Kidney glomerular epithelial cell (primary cell): ENCODE measurements at regions not wholly inside any gene's neighbourhood (a gene's known extent, or its start where the extent isn't known, plus 50 kb on each side); places are given as distances from the start of the nearest gene placed in this dataset.

Experiments used
- DNase-seq: peaks from one replicate; lab custom pipeline; 2025; lab: John Stamatoyannopoulos, UW

DNA sequence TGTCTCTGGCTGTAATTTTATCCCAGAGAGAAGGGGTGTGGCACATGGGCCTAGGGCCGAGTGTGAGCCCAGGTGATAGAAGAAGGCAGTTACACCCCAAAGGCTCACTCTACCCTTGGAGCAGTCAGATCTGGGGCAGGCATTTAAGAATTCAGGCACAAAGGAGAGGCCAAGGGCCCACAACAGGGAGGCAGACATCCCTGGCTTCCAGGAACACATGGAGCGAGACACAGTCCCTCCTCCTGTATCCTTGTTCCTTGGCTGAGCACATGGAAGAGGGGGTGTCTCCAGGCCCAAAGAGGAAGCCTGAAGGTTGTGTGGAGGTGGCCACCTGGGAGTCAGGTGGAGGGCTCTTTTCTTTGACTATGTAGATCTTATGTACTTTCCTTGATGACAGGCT is 286.2 kb downstream of the RPS24 start:
- no peak for DNase-seq

DNA sequence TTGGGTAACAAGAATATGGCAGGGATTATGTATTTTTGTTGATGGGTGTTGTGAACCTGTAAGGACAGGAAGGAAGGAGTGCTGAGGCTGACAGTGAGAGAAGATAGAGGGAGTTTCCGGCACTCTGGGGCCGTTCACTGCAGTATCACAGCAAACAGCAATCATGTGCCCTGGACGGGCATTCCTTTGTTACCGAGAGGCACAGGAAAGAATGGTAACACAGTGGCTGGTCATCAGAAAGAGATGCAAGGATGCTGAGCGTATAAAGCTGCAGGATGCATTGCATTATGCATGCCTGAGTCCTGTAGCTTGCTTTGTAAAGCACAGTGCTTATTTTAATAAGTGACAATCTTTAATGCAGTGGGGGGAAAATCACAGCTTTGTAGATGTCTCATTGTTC is 286.8 kb downstream of the RPS24 start:
- no peak for DNase-seq

DNA sequence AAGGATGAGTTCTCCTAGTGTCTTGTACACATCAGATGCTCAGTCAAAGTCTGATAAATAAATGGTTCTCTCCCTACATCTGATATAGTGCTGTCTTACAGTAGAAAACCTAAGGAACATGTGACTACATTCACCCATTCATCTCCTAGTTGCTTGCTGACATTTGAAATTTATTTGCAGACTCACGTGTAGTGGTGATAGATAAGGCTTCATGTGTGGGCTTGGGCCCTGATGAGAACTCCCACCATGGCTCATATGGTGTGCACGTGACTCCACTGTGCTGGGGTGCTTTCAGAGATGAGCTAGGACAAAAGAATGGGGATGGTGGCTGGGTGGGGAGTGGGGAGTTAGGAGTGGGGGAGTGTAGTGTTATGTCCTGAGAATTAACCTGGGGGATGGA is 287.3 kb downstream of the RPS24 start:
- DNase-seq, result no peak

DNA sequence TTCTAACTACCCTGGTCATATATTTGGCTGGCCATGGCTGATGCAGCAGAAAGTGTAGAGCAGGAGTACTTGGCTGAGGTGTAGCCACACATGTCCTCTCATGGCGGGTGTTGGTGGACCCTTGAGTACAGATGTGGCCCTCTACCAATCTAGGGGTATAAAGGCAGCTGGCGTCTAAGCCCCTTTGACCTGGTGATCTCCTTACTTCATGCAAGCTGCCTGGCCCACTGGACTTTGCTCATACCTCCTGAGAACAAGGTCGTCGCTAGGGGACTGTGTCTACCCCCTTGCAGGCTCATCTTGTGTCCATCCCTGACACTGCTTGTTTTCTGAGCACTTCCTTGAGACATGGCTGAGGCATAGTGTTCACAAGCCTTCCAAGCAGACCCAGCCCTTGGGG is 287.8 kb downstream of the RPS24 start:
- DNase-seq, result no peak

DNA sequence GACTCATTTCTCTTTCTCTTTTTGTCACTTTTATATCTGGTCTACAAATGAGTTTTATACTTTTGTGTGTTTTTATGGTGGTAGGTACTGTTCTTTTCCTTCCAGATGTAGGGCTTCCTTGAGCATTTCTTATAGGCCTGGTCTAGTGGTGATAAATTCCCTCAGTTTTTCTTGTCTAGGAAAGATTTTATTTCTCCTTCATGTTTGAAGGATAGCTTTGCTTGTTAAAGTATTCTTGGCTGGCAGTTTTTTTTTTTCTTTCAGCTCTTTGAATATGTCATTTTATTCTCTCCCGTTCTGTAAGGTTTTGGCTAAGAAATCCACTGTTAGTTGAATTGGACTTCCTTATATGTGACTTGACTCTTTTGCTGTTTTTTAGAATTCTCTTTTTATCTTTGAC is 292.7 kb downstream of the RPS24 start:
- DNase-seq, result no peak

DNA sequence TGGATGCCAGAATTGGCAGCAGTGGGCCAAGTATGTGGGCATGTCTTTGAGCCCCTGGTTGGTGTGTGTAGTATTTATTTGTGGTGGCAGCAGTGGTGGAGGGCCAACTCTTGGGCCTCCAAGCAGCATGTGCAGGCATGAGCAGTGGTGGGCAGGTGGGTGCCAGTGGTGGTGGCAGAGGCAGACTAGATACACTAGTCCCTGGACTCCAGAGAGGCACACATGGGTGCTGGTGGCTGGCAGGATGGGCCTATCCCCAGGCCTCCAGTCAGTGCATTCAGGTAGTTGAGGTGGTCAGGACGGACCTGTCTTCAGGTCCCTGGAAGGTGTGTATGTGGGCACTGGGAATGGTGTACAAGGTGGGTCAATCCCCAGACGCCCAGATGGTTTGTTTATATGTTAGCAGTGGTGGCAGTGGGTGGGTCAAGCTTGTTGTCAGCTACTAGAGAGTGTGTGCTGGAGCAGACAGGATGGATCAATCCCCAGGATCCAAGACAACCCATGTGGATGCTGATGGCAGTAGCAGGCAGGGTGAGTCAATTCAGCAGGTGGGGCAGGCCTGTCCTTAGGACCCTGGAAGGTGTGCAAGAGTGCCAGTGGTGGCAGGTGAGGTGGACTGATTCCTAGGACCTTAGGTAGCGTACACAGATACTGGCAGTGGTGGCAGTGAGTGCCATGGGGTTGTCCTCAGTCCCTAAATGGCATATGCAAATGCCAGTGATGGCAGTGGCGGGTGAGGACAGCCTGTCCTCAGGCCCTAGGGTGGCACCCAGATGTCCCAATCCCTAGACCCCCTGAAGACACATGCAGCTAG is 294.3 kb downstream of the RPS24 start:
- no peak for DNase-seq

DNA sequence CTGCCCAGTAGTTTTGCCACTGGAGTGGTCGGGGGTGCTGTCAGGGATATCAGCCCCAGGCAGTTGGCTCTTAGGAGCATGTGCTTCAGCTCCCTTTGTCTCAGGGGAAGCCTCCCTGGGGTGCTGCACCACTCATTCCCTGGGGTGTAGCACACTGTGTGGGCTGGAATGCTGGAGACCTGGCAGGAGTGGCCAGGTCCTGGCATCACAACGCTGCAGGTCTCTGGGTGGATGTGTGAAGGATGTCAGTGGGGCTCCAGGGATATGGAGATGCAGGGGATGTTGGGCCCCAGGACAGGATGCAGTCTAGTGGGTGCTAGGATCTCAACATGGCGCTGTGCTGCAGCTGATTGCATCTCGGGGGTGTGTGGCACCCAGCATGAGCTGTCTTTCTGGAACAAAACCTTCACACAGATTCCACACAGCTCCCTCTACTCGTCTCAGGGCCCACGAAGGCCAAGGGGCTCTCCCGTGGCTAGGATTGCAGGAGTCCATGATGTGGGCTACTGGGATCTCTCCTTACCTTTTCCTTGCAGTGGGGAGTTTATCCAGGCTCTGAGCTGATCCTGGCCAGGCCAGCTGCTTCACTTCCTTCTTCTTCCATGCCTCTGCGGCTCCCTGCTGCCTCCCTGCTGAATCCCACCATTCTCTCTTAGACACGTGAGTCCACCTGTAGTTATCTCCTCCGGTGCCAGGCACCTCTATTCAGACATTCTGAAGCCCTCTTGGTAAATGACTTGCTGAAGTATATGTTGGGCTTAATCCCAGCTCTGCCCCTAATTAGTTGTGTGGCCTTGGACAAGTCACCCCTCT is 295.1 kb downstream of the RPS24 start:
- DNase-seq, result no peak

DNA sequence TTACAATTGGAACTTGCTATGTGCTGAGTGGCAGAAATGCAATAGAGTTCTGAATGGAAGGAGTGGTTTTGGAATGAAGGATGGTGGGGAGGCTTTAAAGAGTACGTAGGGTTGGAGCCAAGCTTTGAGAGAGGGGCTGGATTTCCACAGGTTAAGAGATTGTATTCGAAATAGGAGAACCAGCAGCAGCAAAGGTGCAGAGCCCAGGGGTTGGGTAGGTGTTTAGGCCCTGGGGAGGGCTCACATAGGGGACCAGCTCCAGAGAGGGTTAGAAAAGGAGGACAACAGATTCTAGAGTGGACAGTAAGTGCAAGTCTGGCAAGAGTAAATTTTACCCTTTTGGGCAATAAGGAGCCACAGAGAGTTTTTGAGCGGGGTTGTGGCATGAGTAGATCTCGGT is 297.2 kb downstream of the RPS24 start:
- no peak for DNase-seq

DNA sequence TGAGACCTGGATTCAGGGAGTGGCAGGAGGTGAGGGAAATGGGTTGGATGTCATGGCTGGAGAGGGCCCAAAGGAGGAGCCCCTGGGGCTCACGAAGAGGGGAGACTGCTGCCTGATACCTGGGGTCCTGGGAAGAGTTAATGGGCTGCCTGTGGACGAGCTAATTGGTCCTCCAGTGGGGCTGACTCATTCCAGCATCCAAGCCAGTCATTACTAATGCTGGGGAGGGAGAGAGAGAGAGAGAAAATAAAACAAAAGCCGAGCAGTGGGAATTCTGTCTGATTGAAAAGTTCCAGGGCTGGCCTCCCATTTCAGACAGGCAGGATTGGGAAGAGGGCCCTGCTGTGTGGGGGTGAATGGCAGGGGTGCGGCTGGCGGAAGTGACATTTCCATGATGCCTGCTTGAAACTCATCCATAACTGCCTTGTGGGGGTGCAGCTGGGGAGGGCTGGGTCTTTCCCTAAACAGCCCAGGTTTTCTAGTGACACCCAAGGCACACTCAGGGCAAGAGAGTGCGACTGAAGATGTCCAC is 297.8 kb downstream of the RPS24 start:
- peak; percentile 48 for DNase-seq

DNA sequence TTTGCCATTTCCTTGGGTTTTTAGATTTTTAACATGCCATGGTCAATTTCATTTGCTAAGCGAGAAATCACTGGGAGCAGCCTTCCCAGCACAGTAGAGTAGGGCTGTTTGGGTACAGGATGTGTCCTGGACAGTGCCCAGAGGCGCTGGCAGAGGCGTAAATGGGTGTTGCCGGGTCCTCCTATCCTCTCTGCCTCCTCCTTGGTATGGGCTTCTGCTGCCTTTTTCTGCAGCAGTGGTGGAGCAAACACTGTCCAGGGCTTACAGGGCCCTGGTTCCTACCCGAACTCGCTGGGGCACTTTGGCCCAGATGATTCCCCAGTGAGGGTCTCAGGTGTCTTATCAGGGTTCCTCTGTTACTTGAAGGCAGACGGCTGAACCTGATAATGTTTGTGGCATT is 298.3 kb downstream of the RPS24 start:
- DNase-seq, result no peak

DNA sequence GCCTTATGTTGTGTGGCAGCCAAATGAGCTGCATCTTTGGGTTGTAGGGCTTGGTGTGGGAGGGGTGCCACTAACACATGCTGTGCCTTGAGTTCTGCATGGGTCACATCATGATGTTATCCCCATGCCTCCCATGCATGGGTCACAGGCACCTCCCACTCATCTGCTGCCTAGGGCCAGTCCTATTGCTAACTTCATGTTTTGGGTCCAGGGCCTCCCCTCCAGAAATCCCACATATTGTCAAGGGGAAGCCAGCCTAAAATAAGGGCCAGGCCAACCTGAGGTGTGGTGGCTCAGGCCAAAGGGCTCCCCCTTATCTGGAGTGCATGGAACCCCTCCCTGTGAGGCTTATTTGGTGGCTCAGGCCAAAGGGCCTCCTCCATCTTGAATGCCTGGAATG is 299.0 kb downstream of the RPS24 start:
- DNase-seq, result no peak

DNA sequence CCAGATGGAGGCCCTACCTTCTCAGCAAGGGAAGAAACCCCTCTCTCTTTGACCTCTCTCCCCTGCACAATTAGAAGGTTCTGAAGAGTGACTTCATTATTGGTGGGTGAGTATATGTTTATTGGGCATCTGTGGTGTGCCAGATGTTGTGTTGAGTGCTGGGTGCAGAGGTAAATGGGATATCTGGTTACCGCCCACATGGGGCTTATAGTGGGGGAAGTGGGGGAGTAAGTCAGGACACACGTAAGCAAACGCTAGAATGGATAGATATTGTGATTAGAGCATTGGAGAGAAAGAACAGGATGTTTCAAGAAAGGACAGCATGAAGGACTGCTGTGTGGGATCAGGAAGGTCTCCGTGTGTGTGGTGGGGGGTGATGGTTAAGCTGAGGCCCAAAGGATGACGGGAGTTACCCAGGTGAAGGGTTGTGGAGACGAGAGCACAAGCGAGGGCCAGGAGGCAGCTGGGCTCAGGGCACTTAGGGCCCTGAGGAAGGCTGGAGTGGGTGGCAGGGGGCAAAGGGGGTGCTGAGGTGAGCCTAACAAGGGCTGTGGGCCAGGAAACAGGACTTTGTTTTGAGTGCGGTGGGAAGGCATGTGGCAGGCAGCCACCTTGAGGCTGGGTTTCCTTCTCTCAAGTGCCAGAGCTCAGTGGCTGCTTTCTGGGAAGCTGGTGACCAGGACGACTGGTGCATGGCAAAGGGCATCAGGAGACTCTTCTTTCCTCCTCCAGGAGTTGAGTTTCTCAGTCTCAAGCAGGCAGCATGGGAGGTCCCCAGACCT is 299.9 kb downstream of the RPS24 start:
- no peak for DNase-seq

DNA sequence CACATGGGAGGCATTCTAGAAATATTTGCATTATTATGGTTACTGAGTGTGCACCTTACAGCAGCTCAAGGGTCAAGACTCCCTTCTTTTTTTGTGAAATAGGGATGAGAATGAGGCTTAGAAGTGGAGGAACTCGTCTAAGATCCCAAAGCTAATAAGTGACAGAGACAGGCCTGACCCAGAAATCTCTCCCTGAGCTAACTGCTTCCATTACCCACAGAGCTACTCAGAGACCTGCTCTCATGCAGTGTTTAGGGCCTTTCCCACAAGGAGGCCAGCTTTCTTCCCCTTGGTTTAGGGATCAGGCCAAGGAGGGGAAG is 301.7 kb downstream of the RPS24 start:
- no peak for DNase-seq

DNA sequence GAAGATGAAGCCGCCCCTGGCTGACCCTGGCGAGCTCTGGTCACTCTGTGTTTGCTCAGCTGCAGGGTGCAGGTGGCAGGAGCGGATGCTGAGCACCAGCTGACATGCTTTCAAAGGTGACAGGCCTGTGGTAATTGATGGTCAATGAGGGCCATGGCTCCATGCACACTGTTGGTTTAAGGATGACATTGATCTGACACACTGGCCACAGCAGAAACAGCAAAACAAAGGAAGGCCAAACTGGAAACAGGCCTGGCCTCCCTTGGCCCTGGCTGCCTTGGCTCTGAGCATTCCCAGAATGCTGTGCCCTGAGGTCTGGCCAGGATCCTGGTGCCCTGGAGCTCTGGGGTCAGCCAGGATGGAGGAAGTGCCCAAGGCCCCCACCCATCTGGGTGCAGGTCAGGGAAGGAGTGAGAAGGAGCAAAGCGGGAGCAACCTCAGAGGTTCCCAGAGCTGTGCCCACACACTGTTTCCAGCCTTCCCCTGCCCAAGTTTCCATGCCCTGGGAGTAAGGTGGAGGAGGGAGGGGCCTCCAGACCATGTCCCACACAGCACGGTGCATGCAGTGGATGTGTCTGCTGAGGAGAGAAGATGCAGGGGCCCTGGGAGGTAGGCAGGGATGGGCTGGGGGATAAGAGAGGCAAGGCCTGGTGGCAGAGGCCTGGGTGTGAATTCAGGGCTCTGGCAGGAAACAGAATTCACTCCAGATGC is 302.2 kb downstream of the RPS24 start:
- DNase-seq, result peak; percentile 5

DNA sequence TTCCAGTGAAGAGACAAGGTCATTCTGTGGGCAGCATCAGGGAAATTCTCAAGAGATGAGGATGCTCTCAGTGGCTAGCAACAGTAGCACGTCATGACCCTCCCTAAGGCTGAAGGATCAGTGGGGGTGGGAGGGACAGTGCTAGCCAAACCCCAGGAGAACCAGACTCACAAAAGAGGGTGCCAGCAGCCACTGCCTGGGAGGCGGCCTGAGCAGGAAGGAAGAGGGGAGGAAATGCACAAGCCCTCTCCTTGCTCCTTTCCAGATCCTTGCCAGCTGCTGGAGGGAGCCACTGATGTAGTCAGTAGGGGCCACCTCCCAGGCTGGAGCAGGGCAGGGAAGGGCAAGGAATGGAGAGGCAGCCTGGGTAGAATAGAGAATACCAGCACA is 302.7 kb downstream of the RPS24 start:
- no peak for DNase-seq

DNA sequence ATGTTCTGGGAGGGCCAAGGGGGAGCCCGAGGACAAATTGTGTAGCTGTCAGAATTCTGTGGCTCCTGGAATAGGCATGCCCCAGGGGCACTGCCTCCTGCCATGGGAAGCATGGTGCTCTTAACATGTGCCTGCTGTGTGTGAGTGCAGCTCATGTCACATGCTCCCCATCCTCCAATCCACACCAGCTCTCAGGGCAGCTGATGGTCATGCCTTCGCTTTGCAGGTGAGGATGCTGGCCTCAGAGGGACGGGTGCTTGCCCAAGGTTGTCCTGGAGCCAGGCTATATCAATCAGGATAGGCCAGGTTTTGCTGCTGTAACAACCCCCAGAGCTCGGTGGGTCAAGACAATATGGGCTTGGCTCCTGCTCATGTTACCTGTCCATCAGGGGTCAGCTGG is 303.4 kb downstream of the RPS24 start:
- no peak for DNase-seq

DNA sequence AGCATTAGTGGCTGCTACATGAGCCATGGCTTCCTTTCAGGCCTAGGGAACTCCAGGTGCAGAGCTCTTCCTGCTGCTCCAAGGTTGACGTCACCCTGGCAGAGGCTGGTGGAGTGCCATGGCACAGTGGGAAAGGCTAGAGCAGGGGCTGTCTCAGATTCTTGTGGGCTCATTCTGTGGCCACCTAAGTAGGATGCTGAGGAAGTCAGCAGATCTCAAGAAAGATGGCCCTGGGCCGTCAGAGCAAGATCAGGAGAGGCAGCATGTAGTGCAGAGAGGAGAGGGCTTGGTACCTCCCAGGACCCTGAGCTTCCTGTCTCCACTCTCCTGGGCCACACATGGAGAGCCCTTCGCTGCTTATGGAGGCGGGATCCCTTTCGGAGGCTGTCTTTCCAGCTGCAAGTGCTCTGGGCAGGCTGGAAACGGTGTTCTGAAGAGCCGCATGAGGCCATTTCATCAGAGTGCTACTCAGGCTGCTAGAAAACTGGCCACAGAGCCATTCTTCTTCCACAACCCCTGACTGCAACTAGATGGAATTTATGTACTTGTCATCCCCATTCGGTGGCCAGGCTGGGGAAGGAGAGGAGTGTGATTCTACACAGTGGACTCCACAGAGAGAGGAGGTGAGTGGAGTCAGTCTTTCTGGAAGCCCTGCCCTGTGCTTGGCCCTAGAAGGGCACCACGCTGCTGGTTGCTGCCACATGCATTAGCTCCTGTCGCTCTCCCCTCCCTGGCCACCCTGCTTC is 304.2 kb downstream of the RPS24 start:
- DNase-seq, result no peak

DNA sequence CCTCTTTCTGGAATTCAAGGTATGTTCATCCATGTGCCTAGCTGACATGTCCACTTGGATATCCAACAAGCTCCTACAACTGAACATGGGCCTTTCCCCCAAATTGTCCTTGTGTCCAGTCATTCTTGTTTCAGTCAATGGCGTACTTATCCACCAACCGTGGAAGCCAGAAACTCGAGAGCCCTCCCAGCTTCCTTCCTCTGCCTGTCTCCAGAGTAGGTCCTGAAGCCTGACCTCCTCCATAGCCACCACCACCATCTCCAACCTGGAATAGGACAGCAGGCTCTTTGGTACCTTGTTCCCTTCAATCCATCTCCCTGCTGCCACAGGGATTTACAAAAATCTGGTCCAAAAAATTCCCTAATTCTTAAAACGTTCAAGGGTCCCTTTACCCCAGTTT is 305.1 kb downstream of the RPS24 start:
- no peak for DNase-seq

DNA sequence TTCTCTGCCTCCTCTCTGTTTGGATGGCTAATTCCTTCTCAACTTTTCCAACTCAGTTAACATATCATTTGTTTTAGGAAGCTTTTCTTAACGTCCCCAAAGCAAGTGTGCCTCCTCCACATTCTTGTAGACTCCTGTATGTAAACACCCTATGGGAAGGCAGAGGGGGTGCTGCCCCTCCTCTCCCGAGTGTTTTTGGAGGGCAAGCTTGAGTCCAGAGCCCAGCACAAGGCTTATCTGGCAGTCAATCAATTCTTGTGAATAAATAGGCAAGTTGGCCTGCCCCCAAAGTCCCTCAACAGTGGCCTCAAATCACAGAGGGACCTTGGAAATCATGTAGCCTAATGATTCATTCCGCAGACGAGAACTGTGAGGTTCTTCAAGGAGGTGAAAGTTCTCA is 305.6 kb downstream of the RPS24 start:
- no peak for DNase-seq

DNA sequence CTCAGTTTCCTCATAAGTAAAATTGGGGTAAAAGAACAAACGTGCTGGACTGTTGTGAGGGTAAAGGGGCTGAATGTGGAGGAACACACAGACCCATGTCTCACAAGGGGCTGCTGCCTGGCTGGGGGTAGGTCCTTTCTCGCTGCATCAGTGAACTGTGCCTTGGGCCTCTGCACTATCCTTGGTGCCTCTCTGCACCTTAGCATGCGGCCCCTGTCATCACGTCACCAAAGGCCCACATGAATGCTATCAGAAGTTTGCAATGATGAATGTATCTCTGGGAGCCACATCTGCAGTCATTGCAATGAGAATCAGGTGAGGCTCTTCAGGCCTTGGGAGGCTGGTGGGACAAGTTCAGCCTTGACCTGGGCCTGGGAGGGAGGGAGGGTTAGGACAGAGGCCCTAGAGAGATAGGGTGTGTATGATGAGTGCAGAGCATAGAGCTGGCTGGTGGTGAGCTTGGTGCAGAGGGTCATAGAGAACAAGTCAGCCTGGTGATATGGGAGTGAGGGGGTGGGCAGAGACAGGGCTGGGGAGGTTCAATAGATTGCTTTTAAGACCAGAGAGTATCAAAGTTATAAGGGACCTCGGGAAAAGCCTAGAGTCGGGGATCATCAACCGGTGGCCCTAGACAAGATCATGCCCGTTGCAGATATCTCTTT is 308.4 kb downstream of the RPS24 start:
- DNase-seq, result no peak
